A549 (cell line): ENCODE measurements at regions not wholly inside any gene's neighbourhood (a gene's known extent, or its start where the extent isn't known, plus 50 kb on each side); places are given as distances from the start of the nearest gene placed in this dataset.

Source experiments
- CTCF ChIP-seq: fragments of >200 bp; sonication (Bioruptor Twin); formaldehyde crosslinking; IDR thresholded peaks from 3 replicates; pipeline ENCODE4 v1.5.1; 2016
- MYC ChIP-seq: IDR thresholded peaks from 2 replicates; pipeline ENCODE4 v1.6.1; 2012; ENCODE audit warnings: mild to moderate bottlenecking, inconsistent platforms, low read length, improper control_type of control experiment, borderline replicate concordance
- RCOR1 ChIP-seq: fragments of 150-350 bp; IDR thresholded peaks from 2 replicates; pipeline ENCODE4 v1.6.1; 2014; ENCODE audit warnings: antibody characterized with exemption, low read length, low read depth
- REST ChIP-seq: fragments of 200-600 bp; sonication (generic); IDR thresholded peaks from 2 replicates; pipeline ENCODE4 v1.6.1; 2016; ENCODE audit warnings: antibody characterized with exemption, mild to moderate bottlenecking, moderate library complexity

DNA sequence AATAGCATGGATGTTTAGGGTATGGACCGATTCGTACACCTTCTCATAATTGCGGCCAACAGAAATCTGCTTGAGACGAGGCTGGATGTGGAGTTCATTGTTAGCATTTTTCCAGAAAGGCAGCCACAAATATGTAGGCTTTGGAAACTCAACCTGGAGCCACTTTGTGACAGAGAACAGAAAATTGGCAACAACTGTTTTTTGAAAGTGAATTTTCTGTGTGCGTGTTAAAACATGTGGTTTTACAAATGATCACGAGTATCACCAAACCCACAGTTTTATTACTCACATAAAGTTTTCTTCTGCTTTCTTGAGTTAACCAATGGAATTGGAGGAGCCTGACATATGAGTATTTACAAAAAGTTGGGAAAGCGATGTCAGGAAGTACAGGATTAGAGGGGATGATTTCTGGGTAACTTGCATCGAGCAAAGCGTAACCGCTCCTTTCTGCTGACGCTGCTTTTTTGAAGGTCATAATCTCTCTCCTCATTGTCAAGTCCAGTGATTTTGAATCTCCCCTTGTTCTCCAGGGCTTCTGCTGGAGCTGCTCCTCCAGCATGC, 138.5 kb upstream of the TAF11L2 start:
- no peak for TF ChIP-seq CTCF
- TF ChIP-seq MYC: no peak
- TF ChIP-seq REST: no peak
- no peak for TF ChIP-seq RCOR1
